CD4-positive, alpha-beta T cell treated with Interferon gamma for 1 hour (primary cell): ENCODE measurements at regions not wholly inside any gene's neighbourhood (a gene's known extent, or its start where the extent isn't known, plus 50 kb on each side); places are given as distances from the start of the nearest gene placed in this dataset.

Experiments used
- DNase-seq: peaks from one replicate; pipeline ENCODE4 v3.0.0-alpha.2; 2020

DNA sequence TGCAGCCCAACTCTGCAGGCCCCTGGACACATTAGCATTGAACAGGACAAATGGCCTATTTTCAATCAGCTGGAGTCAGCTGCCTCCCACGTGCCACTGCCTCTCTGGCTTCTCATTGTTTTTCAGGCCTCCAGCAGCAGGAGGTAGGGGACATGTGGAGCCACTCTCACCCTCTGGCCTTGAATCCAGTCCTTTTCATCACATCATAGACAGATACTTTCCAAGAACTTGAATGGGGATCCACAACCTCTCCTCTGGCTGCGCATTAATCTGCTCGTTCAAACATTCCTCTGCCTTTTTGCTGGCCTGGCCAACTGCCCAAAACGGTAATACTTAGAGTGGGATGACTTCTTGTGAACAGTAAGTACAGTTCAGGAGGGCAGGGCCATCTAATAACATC is 592.3 kb downstream of the PKHD1 start:
- no peak for DNase-seq

DNA sequence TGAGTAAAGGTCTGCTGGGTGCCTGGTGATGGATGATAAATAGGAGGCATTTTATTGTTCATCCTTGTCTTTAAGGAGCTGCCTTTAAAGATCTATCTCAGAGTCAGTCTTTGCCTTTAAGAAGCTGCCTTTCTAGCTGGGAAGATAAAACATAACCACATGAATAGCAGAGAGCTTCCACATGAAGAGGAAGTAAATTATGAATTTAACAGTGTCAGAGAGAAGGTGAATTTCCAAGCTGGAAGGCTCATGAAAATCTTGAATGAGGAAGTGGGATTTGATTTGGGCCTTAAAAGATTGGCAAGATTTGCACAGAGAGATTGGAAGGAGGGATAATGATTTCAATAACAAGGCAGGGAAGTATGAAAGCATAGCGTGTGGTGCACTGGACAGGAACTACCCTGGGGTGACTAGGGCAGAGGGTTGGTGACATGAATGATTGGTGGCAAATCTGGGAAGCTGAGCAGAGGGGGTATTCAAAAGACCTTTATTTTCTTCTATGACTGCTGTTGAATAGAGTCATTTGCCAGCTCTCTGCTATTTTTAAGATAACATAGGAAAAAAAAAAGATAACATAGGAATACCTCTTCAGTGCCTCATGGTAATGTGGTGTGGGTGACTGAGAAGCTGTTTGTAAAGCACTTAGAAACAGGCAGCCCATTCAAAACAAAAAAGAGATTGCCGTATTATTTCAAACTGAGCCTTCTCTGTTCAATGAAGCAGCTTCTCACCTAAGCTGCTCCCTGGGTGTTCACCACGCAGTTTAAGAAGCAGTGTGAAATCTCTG is 591.6 kb downstream of the PKHD1 start:
- no peak for DNase-seq

DNA sequence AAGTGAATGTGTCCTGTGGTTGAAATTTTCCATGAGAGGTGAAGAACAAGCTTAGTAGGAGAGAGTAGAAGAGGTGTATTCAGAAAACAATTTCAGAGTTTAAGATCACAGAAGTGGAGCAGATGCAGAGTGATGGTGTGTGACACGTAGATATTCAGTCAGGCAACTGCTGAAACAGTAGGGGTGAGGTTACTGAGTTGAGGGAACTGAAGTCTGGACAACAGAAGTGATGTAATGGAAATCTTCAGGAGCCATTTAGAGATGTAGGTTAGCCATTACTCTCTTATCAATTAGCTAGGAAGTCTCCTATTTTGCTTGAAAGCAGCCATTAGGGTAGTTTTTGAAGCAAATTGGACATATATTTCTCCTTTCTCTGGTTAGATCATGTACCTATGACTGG is 584.4 kb downstream of the PKHD1 start:
- no peak for DNase-seq

DNA sequence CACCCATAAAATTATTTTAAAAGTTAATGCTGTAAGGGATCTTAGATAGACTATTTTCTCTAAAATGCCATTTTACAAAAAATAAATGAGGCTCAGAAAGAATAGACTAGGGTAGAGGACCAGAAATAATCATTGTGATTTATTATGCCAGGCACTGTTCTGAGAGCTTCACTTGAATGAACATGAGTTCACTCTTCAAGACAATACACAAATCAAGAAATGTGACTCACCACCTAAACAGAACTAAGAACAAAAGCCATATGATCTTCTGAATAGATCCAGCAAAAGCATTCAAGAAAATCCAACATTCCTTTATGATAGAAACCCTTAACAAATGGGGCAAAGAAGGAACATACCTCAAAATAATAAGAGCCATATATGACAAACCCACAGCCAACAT is 582.0 kb downstream of the PKHD1 start:
- DNase-seq: no peak

DNA sequence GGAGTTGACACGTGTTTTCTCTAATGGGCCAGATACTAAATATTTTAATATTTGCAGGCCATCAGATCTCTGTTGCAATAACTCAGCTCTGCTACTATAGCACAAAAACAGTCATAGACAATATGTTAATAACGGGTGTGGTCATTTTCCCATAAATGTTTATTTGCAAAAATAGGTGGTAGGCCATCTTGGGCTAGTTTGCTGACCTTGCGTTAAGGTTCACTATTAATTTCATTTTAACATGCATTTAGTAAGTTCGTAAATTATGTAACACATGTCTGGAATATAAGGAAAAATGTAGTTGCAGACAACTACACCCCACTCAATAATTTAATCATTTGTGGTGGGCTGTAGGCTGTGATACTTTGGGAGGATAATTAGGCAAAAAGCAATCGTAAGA is 577.8 kb downstream of the PKHD1 start:
- no peak for DNase-seq

DNA sequence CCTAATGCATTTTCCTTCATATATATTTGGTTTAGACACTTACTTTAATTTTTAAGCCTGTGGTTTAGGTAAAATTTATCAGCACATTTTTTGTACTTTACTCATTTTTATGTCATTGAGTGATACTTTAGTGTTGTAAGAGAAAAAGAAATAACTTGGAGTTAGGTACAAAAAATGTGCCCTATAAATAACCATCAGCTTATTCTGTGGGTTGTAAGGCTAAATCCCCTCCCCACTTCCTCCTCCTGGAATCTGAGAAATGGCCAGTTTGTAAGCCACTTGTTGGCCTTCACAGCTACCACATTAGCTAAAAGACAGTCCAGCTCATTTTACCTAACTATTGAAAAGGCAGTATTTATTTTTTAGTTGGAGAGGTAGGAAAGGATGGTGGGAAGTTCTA is 576.3 kb downstream of the PKHD1 start:
- DNase-seq: no peak

DNA sequence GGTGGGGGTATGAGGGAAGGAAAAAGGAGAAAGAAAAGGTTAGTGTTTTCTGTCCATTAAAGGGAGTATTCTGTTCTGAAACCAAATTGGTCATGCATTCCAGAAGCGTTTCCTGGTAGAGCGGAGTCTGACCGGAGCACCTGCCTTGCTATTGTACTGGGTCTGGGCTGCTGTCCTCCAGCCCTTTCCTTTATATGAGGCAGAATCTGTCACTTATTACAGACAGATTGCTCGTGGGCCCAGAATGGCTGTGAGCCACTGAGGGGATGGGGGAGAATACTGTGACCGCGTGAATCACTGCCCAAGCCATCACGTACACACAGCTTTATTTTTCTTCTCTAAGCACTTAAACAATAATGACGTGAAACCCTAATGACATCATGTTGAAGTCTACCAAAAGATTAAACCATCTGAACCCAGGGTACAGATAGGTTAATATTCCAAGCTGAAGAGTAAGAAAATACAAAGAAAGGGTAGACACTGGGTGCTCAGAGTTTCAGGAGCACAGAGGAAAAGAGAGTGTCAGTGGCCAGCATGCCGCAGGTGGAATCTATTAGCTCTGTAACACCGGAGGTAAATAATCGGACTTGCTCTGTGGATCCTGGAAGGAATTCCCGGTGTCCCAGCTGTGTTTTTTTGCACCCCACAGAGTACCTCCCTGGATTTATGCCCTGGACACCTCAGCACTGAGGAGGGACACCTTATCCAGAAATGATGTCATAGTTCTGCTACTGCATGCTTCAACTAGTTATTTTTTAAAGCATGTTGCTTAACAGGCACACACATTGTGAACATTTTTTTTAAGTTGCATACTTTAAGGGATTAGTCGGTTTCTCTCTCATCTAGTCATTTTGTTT is 573.3 kb downstream of the PKHD1 start:
- no peak for DNase-seq

DNA sequence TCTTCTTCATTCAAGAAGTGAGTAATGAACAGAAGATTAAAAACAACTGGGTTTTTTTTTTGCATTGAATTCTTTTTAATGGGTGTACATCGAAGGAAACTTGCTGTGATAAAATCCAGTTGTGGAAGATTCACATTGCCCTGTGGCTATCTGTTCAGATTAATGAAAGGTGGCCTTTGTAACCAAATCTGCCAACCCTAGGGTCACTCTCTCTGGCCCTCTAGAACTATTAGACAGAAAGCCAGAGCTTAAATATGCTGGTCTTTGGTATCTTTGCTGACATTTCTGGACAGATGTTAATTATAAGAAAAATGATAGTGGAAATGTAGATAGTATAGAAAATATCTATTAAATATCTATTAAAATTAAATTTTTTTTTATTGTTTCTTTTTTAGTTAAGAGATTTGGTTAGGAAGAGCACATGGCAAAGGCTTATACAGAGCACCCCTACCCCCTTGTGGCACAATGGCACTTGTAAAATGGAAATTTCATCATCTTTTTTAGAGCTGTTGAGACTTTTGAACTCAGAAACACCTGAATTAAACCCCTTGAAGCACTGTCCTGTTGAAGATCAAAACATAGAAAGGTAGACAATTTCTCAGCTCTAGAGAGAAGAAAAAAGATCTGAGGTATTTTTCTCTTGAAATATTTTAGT is 572.5 kb downstream of the PKHD1 start:
- no peak for DNase-seq

DNA sequence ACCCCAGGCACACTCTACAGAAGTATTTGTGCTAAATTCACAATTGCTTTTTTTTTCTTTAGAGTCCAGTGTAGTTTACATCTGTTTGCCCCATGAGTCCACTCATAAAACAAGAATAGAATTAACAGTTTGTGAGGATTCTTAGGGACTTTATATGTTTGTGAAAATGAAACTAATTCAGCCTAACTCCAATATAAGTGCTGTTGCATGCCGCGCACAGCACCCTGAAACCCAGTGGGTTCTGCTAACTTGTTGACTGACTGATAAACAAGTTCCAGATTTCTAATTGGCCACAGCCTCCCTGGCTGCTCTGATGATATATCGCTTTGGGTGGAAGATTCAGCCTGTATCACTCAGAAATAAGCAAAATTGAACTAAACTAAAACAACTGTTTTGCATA is 561.4 kb downstream of the PKHD1 start:
- no peak for DNase-seq

DNA sequence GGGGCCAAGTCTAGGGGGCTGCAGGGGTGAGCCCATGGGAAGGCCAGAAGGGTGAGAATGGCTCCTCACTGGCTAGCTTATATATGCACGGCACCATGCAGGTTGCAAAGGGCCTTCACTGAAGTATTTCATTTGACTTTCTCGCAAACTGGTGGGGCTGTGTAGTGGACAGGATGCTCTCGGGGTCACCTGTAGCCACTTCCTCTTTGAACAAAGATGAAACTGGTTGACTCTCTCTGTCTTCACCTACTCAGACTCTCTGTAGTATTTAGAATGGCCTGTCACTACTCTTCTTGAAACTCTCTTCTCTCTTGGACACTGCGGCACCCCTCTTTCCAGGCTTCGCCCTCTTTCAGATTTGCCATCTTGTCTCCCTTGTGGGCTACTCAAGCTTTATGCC is 560.5 kb downstream of the PKHD1 start:
- no peak for DNase-seq

DNA sequence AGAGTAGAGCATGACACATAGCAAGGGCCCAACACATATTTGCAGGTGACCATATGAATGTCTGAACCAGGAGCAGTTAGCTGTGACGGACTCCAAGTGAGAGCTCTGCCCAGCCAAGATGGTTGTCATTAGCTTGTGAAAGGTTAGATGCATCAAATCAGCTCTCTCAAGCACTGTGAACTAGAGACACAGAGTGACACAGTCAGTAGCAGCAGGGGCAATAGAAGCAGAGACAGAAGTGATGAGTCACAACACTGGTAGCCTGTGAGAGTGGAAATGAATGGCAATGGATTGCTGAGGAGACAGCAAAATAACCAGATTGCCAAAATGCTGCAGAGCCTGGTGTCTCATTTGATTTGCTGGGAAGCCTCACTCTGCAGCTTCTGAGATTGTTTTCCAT is 558.9 kb downstream of the PKHD1 start:
- no peak for DNase-seq

DNA sequence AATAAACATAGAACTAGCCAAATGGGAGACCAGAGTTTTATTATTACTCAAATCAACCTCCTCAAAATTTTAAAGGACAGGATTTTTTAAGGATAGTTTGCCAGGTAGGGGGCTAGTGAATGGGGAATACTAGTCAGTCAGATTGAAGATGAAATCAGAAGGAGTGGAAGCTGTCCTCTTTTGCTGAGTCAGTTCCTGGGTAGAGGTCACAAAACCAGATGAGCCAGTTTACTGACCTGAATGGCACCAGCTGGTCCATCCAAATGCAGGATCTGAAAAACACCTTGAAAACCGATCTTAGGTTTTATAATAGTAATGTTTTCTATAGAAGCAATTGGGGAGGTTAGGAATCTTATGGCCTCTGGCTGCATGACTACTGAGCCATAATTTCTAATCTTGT is 558.2 kb downstream of the PKHD1 start:
- DNase-seq: no peak

DNA sequence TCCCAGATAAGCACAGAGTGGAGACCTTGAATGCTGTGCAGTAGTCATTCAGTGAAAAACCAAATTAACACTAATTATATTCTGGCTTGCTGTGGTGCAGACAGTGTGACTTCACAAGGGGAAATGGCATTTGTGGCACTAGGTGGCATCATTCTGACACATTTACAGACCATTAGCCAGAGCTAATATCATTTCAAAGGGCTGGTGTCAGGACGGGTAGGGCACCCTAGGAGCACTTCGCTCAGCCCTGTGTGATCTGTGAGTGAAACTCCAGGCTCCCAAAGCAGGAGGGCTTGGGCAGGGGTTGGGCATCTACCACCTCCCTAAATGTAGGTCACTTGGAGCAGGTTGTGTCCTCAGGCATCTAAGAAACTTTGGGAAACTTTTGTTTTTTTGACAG is 555.8 kb downstream of the PKHD1 start:
- no peak for DNase-seq

DNA sequence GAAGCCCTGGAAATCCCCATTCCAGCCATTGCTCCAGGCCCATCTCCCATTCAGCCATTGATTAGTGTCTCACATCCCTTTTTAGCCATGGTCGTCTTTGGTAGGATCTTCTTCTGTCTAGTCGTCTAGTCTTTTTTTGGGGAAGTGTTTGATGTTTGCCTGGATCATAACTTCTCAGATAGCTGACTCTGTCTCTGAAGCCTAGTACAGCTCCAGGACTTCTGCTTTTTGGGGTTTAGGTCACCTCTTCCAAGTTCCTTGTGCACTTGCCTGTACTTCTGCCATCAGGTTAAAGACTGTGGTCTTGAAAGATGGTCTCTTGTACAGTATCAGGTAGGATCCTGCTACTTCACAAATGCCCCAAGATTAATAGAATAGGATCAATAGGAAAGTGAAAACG is 553.5 kb downstream of the PKHD1 start:
- DNase-seq: no peak

DNA sequence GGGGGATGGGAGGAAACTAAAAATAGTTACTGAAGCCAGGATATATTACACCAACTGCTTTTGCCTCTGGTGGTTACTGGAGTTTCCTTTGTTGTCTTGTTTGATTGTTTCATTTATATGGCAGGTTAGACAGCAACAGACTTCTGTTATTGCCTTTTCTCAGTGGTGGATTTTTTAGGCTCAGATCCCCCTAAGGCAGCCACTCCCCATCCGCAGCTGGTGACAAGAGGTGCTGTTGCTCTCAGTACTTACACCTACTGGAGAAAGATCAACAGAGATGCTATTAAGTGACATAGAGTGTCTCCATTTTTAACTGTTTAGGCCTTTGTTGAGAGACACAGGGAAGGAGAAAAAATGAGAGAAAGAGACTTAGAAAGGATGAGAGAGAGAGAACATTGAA is 552.1 kb downstream of the PKHD1 start:
- no peak for DNase-seq

DNA sequence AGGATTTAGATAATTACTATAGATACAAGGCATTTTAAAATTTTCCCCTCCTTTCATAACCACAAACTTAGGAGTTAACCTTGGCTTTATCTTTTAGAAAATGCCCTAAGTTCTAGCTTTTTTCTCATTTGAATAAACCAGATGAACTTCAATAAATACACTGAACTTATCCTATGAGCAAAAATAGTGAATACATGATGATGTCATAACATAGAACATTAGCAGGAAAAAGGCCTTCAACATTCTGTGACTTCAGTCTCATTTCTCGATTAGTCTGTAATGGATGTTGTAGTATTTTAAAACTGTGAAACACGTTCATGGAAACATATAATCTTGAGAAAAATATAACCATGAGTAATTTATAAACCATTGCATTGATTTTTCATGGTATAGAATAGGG is 550.7 kb downstream of the PKHD1 start:
- DNase-seq: no peak

DNA sequence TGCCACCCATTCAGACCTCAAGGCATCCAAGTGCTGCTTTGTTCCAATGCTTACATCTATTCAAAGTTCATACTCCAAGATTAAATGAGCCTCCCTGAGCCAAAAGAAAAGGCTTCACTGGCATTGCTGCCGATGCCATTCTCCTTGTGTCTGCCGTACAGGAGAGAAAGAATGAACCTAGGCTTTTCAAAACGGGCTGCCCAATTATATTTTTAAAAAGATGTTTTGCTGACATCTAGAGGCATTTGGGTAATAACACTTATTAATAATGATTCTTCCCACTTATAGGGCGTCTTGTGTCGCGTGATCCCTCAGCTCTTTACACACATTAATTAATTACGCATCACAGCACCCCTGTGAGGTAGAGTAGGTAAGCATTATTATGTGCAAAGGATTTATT is 545.6 kb downstream of the PKHD1 start:
- DNase-seq: no peak

DNA sequence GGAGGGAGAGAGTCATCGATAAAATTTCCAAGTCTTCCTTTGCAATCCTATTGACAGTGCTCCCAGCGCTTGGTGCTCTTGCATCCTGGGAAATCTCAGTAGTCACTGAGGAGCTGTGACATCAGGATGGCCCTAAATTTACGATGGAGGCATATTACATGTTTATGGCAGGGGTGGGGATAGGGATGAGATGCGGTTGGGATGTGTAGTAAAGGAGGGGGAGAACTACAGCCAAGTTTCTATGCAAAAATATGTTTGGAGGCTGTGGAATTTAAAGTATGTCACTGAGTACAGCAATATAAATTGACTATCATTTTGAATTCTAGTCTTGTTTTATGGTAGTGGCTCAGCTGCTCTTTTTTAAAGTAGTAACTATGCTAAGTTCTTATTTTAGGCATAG is 544.9 kb downstream of the PKHD1 start:
- no peak for DNase-seq

DNA sequence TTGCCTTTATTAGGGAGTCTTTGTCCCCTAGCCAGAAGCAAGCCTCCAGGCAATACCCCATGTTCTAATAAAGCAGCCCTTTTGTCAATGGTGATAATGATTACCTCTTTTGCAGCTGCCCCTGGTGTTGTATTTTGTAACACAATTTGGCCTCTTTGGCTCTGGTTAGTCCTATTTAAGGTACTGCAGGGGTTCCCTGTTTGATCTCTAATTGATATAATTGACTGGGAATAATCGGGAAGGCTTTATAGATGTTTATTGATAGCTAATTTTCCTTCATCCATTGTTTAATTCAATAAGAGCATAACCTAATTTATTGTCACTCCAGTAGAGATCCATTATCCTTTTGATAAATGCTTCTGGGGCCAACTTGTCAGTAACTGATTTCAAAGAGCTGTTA is 537.2 kb downstream of the PKHD1 start:
- no peak for DNase-seq

DNA sequence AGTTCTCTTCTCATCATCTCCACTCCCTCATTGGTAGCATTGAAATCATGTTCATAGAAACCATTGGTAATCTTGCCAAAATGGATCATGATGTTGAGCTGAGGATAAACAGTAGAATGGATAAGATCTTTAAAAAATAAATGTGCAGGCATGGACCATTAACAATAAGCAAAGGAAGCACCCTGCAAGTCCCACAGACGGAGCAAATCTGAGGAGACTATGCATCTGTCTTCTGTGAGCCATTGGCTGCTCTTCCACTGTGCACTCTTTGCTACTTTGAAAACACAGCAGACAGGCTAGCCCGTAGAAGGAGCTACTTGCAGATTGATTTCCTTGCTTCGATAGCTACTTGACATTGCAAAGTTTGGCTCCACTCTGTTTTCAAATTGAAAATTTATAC is 535.0 kb downstream of the PKHD1 start:
- no peak for DNase-seq

DNA sequence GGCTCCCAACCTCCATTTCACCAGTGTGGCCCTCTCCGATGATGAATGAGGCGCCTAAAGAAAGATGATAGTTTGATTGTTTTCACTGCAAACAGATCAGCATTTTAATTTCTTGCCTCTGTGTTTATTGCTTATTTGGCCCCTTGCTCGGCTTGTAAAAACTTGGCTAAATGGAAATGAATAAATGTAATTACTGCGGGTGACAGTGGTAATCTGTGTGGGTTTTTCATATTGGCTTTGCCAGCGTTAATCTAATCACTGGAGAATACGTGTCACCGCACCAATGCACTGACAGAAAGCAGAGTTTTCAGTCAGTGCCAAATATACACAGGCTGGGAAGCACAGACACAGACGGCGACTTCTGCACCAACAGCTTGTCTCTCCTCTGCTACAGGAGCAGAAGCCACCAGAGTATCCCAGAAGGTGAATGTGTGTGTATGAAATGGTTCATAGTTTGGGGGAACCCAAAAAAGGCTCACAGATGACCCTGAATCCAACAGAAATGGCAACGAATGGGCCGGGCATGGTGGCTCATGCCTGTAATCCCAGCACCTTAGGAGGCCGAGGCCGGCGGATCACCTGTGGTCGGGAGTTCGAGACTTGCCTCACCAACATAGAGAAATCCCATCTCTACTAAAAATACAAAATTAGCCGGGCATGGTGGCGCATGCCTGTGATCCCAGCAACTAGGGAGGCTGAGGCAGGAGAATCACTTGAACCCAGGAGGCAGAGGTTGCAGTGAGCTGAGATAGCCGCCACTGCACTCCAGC is 534.0 kb downstream of the PKHD1 start:
- no peak for DNase-seq

DNA sequence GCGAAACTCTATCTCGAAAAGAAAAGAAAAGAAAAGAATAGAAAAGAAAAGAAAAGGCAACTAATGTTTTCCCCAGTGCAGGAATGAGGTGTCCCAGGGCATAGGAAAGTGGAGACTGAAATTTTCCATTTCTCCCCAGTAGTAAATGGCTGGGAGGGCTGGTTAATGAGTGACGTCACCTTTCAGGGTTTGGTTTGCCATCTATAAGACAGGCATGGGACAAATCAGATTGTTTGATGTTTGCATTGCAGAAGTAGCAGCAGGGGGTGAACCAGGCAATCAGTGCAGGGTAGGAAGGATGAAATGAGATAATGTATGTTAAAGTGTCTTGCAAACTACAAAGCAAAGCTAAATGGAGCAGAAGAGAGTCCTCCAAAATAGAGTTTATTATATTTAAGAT is 533.4 kb downstream of the PKHD1 start:
- no peak for DNase-seq

DNA sequence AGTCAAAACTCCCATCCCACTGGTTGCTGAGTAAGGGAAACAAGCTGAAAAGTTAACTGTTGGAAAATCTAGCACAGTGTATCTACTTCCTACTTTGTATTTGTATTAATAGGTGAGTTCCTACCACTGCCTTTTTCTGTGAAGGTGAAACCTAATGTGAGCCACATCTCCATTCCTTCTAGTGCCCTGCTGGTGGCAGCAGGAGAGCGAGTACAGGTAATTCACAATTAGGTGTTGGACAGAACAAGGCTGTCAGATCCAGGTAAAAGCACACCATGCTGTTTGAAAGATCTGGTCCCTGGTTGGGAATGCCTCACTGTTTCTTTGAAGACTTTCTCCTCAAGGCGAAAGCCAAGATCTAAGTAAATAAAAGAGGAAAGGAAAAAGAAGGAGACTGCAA is 528.4 kb downstream of the PKHD1 start:
- no peak for DNase-seq
